ENCODE measurements at regions not wholly inside any gene's neighbourhood (a gene's known extent, or its start where the extent isn't known, plus 50 kb on each side); places are given as distances from the start of the nearest gene placed in this dataset.

DNA sequence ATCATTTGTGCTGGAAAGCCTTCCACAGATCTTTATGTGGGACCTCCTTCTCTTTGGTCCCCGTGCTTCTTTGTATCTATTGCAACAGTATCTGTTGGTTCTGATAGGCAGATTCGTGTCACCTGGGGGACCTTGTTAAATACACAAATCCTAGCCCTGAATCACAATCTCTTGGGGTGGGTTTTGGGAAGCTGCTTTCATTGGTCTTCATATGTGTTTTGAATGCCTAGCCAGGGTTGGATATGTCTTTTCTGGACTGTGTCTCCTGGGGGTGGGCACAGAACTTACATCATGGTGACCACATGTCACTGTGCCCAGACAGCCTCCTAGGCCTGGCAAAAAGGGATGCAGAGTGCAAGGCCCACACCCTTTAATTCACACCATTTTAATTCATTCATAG, 81.0 kb upstream of the HNF1B start:
- peaks cover 30% of the 10 kb centered on the region for H3K4me1 Mint-ChIP-seq
- no peaks in the 10 kb centered on the region for H3K9me3 Mint-ChIP-seq
- CTCF ChIA-PET, result interaction anchor here (3.1 kb wide), 1 partner anchor 10 kb away, joined by 21 read pairs; no protein-coding TSS in a partner anchor

DNA sequence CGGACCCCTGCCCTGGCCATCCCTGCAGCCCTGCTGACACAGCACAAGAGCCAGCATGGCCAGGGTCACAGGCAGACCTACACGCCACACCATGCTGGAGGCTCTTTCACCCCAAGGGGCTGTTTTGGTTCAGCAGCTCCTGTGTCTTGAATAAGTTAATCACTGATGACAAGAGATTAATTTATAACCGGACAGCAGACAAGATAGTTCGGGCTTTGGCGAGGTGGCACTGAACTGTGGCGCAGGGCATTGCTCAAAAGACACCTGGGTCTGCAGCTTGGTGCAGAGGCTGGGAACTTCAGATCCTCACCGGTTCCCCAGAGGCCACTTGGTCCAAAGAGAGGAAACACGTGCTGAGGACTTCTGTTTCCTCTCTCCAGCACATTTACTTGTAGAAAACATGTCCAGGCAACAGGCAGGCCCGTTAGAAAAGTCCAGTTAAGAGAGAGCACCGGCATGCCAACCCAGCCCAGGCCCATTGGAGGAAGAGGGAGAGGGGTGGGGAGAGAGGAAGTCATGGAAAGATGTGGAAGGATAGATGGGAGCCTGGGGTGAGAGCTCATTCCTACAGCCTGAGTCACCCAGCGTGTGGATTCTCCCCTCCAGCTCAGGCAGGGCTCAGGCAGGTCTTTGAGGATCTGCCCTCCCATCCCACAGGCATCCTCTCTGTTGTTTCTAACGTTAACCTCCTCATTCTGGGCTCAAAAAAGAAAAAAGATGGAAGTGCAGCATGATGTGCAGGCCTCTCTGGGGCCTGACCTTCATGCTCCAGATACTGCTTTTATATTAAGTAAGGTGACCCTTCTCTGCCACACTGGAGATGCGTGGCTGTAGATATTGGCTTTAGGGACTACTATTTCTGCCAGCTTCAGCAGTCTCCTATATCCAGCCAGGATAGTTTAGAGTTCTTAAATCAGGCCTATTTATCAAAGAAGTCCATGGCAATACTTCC, 80.0 kb upstream of the HNF1B start:
- Mint-ChIP-seq H3K36me3 (no peaks in the 10 kb centered on the region), H3K9me3 (no peaks in the 10 kb centered on the region), H3K27ac (no peak overlapping the region), H3K27me3 (ENCODE audit: low read depth) (no peaks in the 10 kb centered on the region), H3K4me1 (peaks cover 23% of the 10 kb centered on the region), H3K4me3 (no peak overlapping the region)
- ATAC-seq (peak; percentile 91), DNase-seq (ENCODE audit: low spot score) (no peak)
- ChIA-PET POLR2A (no interaction called here), CTCF (interaction anchor here (1.2 to 3.1 kb wide), 2 partner anchors 9 to 20 kb away, joined by 3 to 21 read pairs; no protein-coding TSS in a partner anchor)
- TF ChIP-seq PREB (CRISPR knock-in tag; IDR thresholded peaks at IDR 0.05; ENCODE audit: borderline replicate concordance), result no peak
- TF ChIP-seq OVOL2 (CRISPR knock-in tag; IDR thresholded peaks at IDR 0.05; ENCODE audit: borderline replicate concordance), result no peak
- TF ChIP-seq ETV6 (CRISPR knock-in tag; IDR thresholded peaks at IDR 0.05), result no peak
- no peak for TF ChIP-seq NR3C1 (CRISPR knock-in tag; conservative IDR thresholded peaks at IDR 0.05; ENCODE audit: low read depth)
- no peak for TF ChIP-seq ZNF281 (CRISPR knock-in tag; IDR thresholded peaks at IDR 0.05)
- no peak for TF ChIP-seq KAT7 (CRISPR knock-in tag; IDR thresholded peaks at IDR 0.05; ENCODE audit: borderline replicate concordance)
- no peak for TF ChIP-seq GABPB1 (CRISPR knock-in tag; IDR thresholded peaks at IDR 0.05)
- no peak for TF ChIP-seq ATF1 (CRISPR knock-in tag; IDR thresholded peaks at IDR 0.05)
- no peak for TF ChIP-seq PRRX2 (CRISPR knock-in tag; IDR thresholded peaks at IDR 0.05)
- TF ChIP-seq ZNF138 (CRISPR knock-in tag; conservative IDR thresholded peaks at IDR 0.05), result no peak
- TF ChIP-seq, protein P1, sequence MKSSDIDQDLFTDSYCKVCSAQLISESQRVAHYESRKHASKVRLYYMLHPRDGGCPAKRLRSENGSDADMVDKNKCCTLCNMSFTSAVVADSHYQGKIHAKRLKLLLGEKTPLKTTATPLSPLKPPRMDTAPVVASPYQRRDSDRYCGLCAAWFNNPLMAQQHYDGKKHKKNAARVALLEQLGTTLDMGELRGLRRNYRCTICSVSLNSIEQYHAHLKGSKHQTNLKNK (CRISPR knock-in tag; IDR thresholded peaks at IDR 0.05), result no peak
- no peak for TF ChIP-seq ZNF219 (CRISPR knock-in tag; IDR thresholded peaks at IDR 0.05; ENCODE audit: borderline replicate concordance)
- no peak for TF ChIP-seq GTF2I (CRISPR knock-in tag; conservative IDR thresholded peaks at IDR 0.05)

More for the DNA sequence above, 81.0 kb upstream of the HNF1B start:
- H3K36me3 Mint-ChIP-seq, result no peaks in the 10 kb centered on the region
- H3K27ac Mint-ChIP-seq, result no peak overlapping the region
- no peak overlapping the region for H3K4me3 Mint-ChIP-seq
- ATAC-seq (no peak), DNase-seq (ENCODE audit: low spot score) (no peak)
- POLR2A ChIA-PET, result no interaction called here
- TF ChIP-seq ERG (CRISPR knock-in tag; IDR thresholded peaks at IDR 0.05) (no peak), ZNF512 (CRISPR knock-in tag; IDR thresholded peaks at IDR 0.05; ENCODE audit: borderline replicate concordance) (no peak), ATF3 (CRISPR knock-in tag; conservative IDR thresholded peaks at IDR 0.05) (no peak), GABPB1 (CRISPR knock-in tag; IDR thresholded peaks at IDR 0.05) (no peak), IRF2 (CRISPR knock-in tag; IDR thresholded peaks at IDR 0.05; ENCODE audit: borderline replicate concordance, low read depth) (no peak)
- TF ChIP-seq, protein P2, sequence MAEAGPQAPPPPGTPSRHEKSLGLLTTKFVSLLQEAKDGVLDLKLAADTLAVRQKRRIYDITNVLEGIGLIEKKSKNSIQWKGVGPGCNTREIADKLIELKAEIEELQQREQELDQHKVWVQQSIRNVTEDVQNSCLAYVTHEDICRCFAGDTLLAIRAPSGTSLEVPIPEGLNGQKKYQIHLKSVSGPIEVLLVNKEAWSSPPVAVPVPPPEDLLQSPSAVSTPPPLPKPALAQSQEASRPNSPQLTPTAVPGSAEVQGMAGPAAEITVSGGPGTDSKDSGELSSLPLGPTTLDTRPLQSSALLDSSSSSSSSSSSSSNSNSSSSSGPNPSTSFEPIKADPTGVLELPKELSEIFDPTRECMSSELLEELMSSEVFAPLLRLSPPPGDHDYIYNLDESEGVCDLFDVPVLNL (CRISPR knock-in tag; IDR thresholded peaks at IDR 0.05; ENCODE audit: borderline replicate concordance, low read depth), result no peak
- TF ChIP-seq, protein P3, sequence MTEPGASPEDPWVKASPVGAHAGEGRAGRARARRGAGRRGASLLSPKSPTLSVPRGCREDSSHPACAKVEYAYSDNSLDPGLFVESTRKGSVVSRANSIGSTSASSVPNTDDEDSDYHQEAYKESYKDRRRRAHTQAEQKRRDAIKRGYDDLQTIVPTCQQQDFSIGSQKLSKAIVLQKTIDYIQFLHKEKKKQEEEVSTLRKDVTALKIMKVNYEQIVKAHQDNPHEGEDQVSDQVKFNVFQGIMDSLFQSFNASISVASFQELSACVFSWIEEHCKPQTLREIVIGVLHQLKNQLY (CRISPR knock-in tag; IDR thresholded peaks at IDR 0.05), result no peak
- no peaks in the 10 kb centered on the region for H3K27me3 Mint-ChIP-seq (ENCODE audit: low read depth)
